CD8-positive, alpha-beta memory T cell (primary cell): ENCODE measurements at regions not wholly inside any gene's neighbourhood (a gene's known extent, or its start where the extent isn't known, plus 50 kb on each side); places are given as distances from the start of the nearest gene placed in this dataset.

Experiments
- CTCF ChIA-PET: fragments of 350-600 bp; sonication (Branson Sonifier 250); formaldehyde crosslinking; loops from one replicate; lab custom pipeline; 2021; ENCODE audit warnings: antibody characterized with exemption; lab: Charles Lee
- POLR2A ChIA-PET: fragments of 350-600 bp; sonication (Branson Sonifier 250); formaldehyde crosslinking; loops from one replicate; lab custom pipeline; 2021; ENCODE audit warnings: antibody characterized with exemption; lab: Charles Lee
- DNase-seq, 5 donors: peaks; one replicate each; pipeline versions ENCODE4 v3.0.0 to v3.0.0-alpha.2; 2020 to 2022; ENCODE audit warnings: mixed read lengths in 1 of 5
- H3K27ac ChIP-seq: one replicate; pipeline ENCODE4 v1.7.0; 2013; ENCODE audit warnings: low read depth, mild to moderate bottlenecking, low read length, moderate library complexity
- H3K27me3 ChIP-seq: 2 replicates; pipeline ENCODE4 v1.7.0; 2013; ENCODE audit warnings: low read length, mild to moderate bottlenecking; ENCODE audit not compliant: insufficient read depth, poor library complexity, severe bottlenecking
- H3K36me3 ChIP-seq: 2 replicates; pipeline ENCODE4 v1.7.0; 2013; ENCODE audit warnings: mild to moderate bottlenecking, low read length, moderate library complexity; ENCODE audit not compliant: insufficient read depth
- H3K4me1 ChIP-seq: 2 replicates; pipeline ENCODE4 v1.7.0; 2013; ENCODE audit warnings: mild to moderate bottlenecking, low read length, moderate library complexity; ENCODE audit not compliant: insufficient read depth
- H3K4me3 ChIP-seq: 2 replicates; pipeline ENCODE4 v1.7.0; 2013; ENCODE audit warnings: mild to moderate bottlenecking, low read length
- H3K9me3 ChIP-seq: 2 replicates; pipeline ENCODE4 v1.7.0; 2013; ENCODE audit warnings: mild to moderate bottlenecking, low read length
- H3K27ac Mint-ChIP-seq, 8 donors: one replicate each; pipeline ENCODE4 v1.8.0; 2020 to 2021; ENCODE audit warnings: mixed read lengths in 8 of 8, mild to moderate bottlenecking in 6 of 8, inconsistent platforms in 3 of 8, moderate library complexity in 3 of 8
- H3K27me3 Mint-ChIP-seq, 2 donors: one replicate each; pipeline ENCODE4 v1.8.0; 2020 to 2021; ENCODE audit warnings: mixed read lengths in 2 of 2, mild to moderate bottlenecking in 1 of 2, moderate library complexity in 1 of 2
- H3K36me3 Mint-ChIP-seq, 3 donors: one replicate each; pipeline ENCODE4 v1.8.0; 2020 to 2021; ENCODE audit warnings: mixed read lengths in 3 of 3, inconsistent platforms in 1 of 3, mild to moderate bottlenecking in 1 of 3
- H3K4me1 Mint-ChIP-seq, 3 donors: one replicate each; pipeline ENCODE4 v1.8.0; 2020 to 2021; ENCODE audit warnings: mixed read lengths in 3 of 3, inconsistent platforms in 1 of 3, mild to moderate bottlenecking in 1 of 3
- H3K4me3 Mint-ChIP-seq, 7 donors: one replicate each; pipeline ENCODE4 v1.8.0; 2020 to 2021; ENCODE audit warnings: mixed read lengths in 7 of 7, mild to moderate bottlenecking in 6 of 7, moderate library complexity in 4 of 7, inconsistent platforms in 2 of 7
- H3K9me3 Mint-ChIP-seq, 5 donors: one replicate each; pipeline ENCODE4 v1.8.0; 2020 to 2022; ENCODE audit warnings: mixed read lengths in 5 of 5, mild to moderate bottlenecking in 3 of 5, moderate library complexity in 2 of 5, inconsistent platforms in 1 of 5

GRCh38 chr2:107595749-107596148, 230.9 kb upstream of the RGPD4 start:
- ChIA-PET POLR2A (no interaction called here), CTCF (no interaction called here)
- no peak overlapping the region for H3K27ac ChIP-seq
- Mint-ChIP-seq H3K4me1 (no peaks in the 10 kb centered on the region), H3K27ac (no peak overlapping the region), H3K36me3 (no peaks in the 10 kb centered on the region), H3K4me3 (no peak overlapping the region), H3K9me3 (peaks cover 0 to 3% (median 2%) of the 10 kb centered on the region in 5 donors), H3K27me3 (no peaks in the 10 kb centered on the region)
- no peak overlapping the region for H3K4me3 ChIP-seq
- H3K4me1 ChIP-seq, result no peaks in the 10 kb centered on the region
- H3K36me3 ChIP-seq, result no peaks in the 10 kb centered on the region
- no peaks in the 10 kb centered on the region for H3K27me3 ChIP-seq
- no peaks in the 10 kb centered on the region for H3K9me3 ChIP-seq
- DNase-seq, result no peak

- Mint-ChIP-seq H3K27ac (no peak overlapping the region), H3K27me3 (no peaks in the 10 kb centered on the region), H3K9me3 (peaks cover 0 to 5% (median 2%) of the 10 kb centered on the region in 5 donors), H3K36me3 (no peaks in the 10 kb centered on the region), H3K4me3 (no peak overlapping the region), H3K4me1 (no peaks in the 10 kb centered on the region)
- no peaks in the 10 kb centered on the region for H3K36me3 ChIP-seq
- POLR2A ChIA-PET, result no interaction called here
- H3K4me1 ChIP-seq, result no peaks in the 10 kb centered on the region
- no peak for DNase-seq
- CTCF ChIA-PET, result no interaction called here
- no peaks in the 10 kb centered on the region for H3K27me3 ChIP-seq
- H3K4me3 ChIP-seq, result no peak overlapping the region
- no peak overlapping the region for H3K27ac ChIP-seq
- H3K9me3 ChIP-seq, result no peaks in the 10 kb centered on the region
Measured at GRCh38 chr2:107597507-107597906, 229.2 kb upstream of the RGPD4 start.

DNA sequence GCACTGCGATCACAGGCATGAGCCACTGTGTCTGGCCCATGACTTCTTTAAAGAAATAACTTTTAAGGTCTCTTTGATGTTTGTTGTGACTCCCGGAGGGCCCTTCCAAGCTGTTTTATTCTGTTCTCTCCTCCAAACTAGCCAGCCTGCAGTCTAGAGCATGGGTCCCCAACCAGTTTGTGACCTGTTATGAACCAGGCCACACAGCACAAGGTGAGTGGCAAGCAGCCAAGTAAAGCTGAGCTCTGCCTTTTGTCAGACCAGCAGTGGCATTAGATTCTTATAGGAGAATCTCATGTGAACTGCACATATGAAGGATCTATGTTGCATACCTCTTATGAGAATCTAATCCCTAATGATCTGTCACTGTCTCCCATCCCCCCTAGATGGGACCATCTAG, 223.9 kb upstream of the RGPD4 start:
- H3K27ac Mint-ChIP-seq, result no peak overlapping the region
- no peak overlapping the region for H3K27ac ChIP-seq
- no peaks in the 10 kb centered on the region for H3K36me3 ChIP-seq
- no peak for DNase-seq
- H3K4me3 ChIP-seq, result no peak overlapping the region
- H3K27me3 ChIP-seq, result no peaks in the 10 kb centered on the region
- no peaks in the 10 kb centered on the region for H3K27me3 Mint-ChIP-seq
- H3K4me1 ChIP-seq, result no peaks in the 10 kb centered on the region
- no peaks in the 10 kb centered on the region for H3K9me3 ChIP-seq
- no peaks in the 10 kb centered on the region for H3K36me3 Mint-ChIP-seq
- peaks cover 0 to 8% (median 0%) of the 10 kb centered on the region in 5 donors for H3K9me3 Mint-ChIP-seq
- no peak overlapping the region for H3K4me3 Mint-ChIP-seq
- no peaks in the 10 kb centered on the region for H3K4me1 Mint-ChIP-seq
- ChIA-PET CTCF (no interaction called here), POLR2A (no interaction called here)

GRCh38 chr2:107607054-107607453, 219.6 kb upstream of the RGPD4 start:
- POLR2A ChIA-PET, result no interaction called here
- no peak overlapping the region for H3K4me3 Mint-ChIP-seq
- no peaks in the 10 kb centered on the region for H3K4me1 ChIP-seq
- H3K9me3 Mint-ChIP-seq, result peaks cover 0 to 3% (median 0%) of the 10 kb centered on the region in 5 donors
- no peaks in the 10 kb centered on the region for H3K9me3 ChIP-seq
- no peaks in the 10 kb centered on the region for H3K36me3 Mint-ChIP-seq
- CTCF ChIA-PET, result no interaction called here
- H3K4me3 ChIP-seq, result no peak overlapping the region
- DNase-seq, result no peak
- no peaks in the 10 kb centered on the region for H3K27me3 ChIP-seq
- no peaks in the 10 kb centered on the region for H3K27me3 Mint-ChIP-seq
- H3K4me1 Mint-ChIP-seq, result no peaks in the 10 kb centered on the region
- H3K27ac ChIP-seq, result no peak overlapping the region
- H3K27ac Mint-ChIP-seq, result no peak overlapping the region
- H3K36me3 ChIP-seq, result no peaks in the 10 kb centered on the region

DNA sequence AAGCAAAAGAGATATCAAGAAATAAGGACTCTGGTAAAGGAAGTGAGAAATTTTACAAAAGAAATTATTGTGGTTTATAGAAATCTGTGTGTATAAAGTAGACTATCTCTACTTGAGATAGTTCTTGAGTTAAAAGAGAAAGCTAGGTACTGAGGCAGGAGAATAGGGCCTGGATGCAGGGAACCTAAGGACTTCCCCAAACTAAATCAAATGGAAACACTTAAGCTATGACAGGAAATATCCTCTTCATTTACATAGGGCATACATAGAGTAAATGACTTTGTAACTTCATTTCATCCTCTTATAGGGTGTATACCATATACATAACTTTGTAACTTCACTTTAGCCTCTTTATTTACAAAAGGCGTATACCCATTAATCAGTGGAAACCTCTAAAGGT, 219.2 kb upstream of the RGPD4 start:
- Histone ChIP-seq H3K9me3 (no peaks in the 10 kb centered on the region), H3K27ac (no peak overlapping the region), H3K27me3 (no peaks in the 10 kb centered on the region), H3K4me1 (no peaks in the 10 kb centered on the region), H3K36me3 (no peaks in the 10 kb centered on the region), H3K4me3 (no peak overlapping the region)
- ChIA-PET CTCF (no interaction called here), POLR2A (no interaction called here)
- peaks cover 0 to 3% (median 0%) of the 10 kb centered on the region in 5 donors for H3K9me3 Mint-ChIP-seq
- H3K4me3 Mint-ChIP-seq, result no peak overlapping the region
- no peak overlapping the region for H3K27ac Mint-ChIP-seq
- no peaks in the 10 kb centered on the region for H3K36me3 Mint-ChIP-seq
- no peaks in the 10 kb centered on the region for H3K27me3 Mint-ChIP-seq
- H3K4me1 Mint-ChIP-seq, result no peaks in the 10 kb centered on the region
- no peak for DNase-seq

DNA sequence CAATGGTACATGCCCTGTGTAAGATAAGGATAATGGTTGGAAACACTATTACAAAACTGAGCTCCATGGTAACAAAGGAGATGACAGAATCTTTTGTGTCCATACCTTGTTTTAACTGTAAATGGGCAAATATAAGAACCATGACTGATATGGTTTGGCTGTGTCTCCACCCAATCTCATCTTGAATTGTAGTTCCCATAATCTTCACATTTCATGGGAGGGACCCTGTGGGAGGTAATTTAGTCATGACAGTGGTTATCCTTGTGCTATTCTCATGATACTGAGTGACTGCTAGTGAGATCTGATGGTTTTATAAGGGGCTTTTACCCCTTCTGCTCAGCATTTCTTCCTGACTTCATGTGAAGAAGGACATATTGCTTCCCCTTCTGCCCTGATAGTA, 211.7 kb upstream of the RGPD4 start:
- Mint-ChIP-seq H3K4me1 (no peaks in the 10 kb centered on the region), H3K4me3 (no peak overlapping the region), H3K36me3 (no peaks in the 10 kb centered on the region), H3K9me3 (peaks cover 0 to 14% (median 3%) of the 10 kb centered on the region in 5 donors), H3K27me3 (no peaks in the 10 kb centered on the region), H3K27ac (no peak overlapping the region)
- POLR2A ChIA-PET, result no interaction called here
- Histone ChIP-seq H3K27ac (no peak overlapping the region), H3K36me3 (no peaks in the 10 kb centered on the region), H3K4me1 (no peaks in the 10 kb centered on the region), H3K9me3 (no peaks in the 10 kb centered on the region), H3K4me3 (no peak overlapping the region), H3K27me3 (no peaks in the 10 kb centered on the region)
- no peak for DNase-seq
- CTCF ChIA-PET, result no interaction called here

GRCh38 chr2:107618769-107619168, 207.9 kb upstream of the RGPD4 start:
- no peaks in the 10 kb centered on the region for H3K9me3 ChIP-seq
- H3K27ac ChIP-seq, result no peak overlapping the region
- Mint-ChIP-seq H3K36me3 (no peaks in the 10 kb centered on the region), H3K27ac (no peak overlapping the region), H3K4me3 (no peak overlapping the region), H3K27me3 (no peaks in the 10 kb centered on the region), H3K9me3 (peaks cover 0 to 21% (median 6%) of the 10 kb centered on the region in 5 donors), H3K4me1 (no peaks in the 10 kb centered on the region)
- CTCF ChIA-PET, result no interaction called here
- DNase-seq, result no peak
- POLR2A ChIA-PET, result no interaction called here
- H3K4me3 ChIP-seq, result no peak overlapping the region
- no peaks in the 10 kb centered on the region for H3K36me3 ChIP-seq
- H3K4me1 ChIP-seq, result no peaks in the 10 kb centered on the region
- no peaks in the 10 kb centered on the region for H3K27me3 ChIP-seq

DNA sequence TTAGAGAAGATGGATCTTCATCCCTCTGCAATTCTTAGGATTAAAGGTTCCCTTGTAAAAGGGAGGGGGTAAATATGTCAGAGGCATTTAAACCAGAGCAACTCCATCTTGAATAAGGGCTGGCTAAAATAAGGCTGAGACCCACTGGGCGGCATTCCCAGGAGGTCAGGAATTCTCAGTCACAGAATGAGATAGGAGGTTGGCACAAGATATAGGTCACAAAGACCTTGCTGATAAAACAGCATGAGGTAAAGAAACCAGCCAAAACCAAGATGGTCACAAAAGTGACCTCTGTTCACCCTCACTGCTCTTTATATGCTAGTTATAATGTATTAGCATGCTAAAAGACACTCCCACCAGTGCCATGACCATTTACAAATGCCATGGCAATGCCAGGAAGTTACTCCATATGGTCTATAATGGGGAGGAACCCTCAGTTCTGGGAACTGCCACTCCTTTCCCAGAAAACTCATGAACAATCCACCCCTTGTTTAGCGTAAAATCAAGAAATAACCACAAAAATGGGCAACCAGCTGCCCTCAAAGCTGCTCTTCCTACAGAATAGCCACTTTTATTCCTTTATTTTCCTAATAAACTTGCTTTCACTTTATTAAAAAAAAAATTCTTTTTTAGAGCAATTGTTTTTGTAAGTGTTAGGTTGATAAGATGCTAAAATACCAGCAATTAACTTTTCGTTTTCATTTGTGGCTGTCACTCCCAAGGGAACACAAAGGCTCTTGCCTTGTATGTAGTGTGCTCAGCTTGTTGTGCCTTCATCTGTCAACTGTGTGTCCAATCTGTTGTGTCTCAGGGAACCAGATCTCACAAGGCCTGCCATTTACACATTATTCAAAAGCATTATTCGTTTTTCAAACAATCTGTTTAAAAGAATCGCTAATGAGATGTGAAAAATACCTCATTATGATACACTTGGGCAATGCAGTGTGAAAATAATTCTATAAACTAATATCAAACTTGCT, 205.2 kb upstream of the RGPD4 start:
- Mint-ChIP-seq H3K36me3 (no peaks in the 10 kb centered on the region), H3K9me3 (peaks cover 0 to 21% (median 6%) of the 10 kb centered on the region in 5 donors), H3K27me3 (no peaks in the 10 kb centered on the region), H3K4me3 (no peak overlapping the region), H3K27ac (no peak overlapping the region), H3K4me1 (no peaks in the 10 kb centered on the region)
- Histone ChIP-seq H3K4me1 (no peaks in the 10 kb centered on the region), H3K27ac (no peak overlapping the region), H3K27me3 (no peaks in the 10 kb centered on the region), H3K4me3 (no peak overlapping the region), H3K9me3 (no peaks in the 10 kb centered on the region), H3K36me3 (no peaks in the 10 kb centered on the region)
- DNase-seq, result no peak
- ChIA-PET CTCF (no interaction called here), POLR2A (no interaction called here)
